Activated naive CD8-positive, alpha-beta T cell treated with anti-CD3 and anti-CD28 coated beads, Interleukin-2, amount 50 U/mL, for 24 hours (primary cell): ENCODE measurements at regions not wholly inside any gene's neighbourhood (a gene's known extent, or its start where the extent isn't known, plus 50 kb on each side); places are given as distances from the start of the nearest gene placed in this dataset.
"Not testable (repeated sequence)": the region's sequence is repeated elsewhere in the genome, so short reads cannot be mapped to it uniquely, and the experiment has no call there.

Experiments used
- ATAC-seq: fragments of 150-1000 bp; cut with Tn5 transposase; one replicate; pipeline ENCODE4 v1.10.0; 2021
- DNase-seq: peaks from one replicate; pipeline ENCODE4 v3.0.0; 2021
- H3K27ac Mint-ChIP-seq: one replicate; pipeline ENCODE4 v1.8.0; 2021; ENCODE audit warnings: mild to moderate bottlenecking, mixed read lengths
- H3K27me3 Mint-ChIP-seq: one replicate; pipeline ENCODE4 v1.8.0; 2021; ENCODE audit warnings: mixed read lengths
- H3K36me3 Mint-ChIP-seq: one replicate; pipeline ENCODE4 v1.8.0; 2021; ENCODE audit warnings: low read depth, mixed read lengths
- H3K4me1 Mint-ChIP-seq: one replicate; pipeline ENCODE4 v1.8.0; 2021; ENCODE audit warnings: mixed read lengths
- H3K4me3 Mint-ChIP-seq: one replicate; pipeline ENCODE4 v1.8.0; 2021; ENCODE audit warnings: mild to moderate bottlenecking, moderate library complexity, mixed read lengths
- H3K9me3 Mint-ChIP-seq: one replicate; pipeline ENCODE4 v1.8.0; 2021; ENCODE audit warnings: mixed read lengths

- H3K27me3 Mint-ChIP-seq, result peaks cover 23% of the 10 kb centered on the region
- H3K27ac Mint-ChIP-seq, result peak overlapping the region; percentile 10
These were observed 169.5 kb upstream of the THBS1 start for GRCh38 chr15:39411102-39411989.

GRCh38 chr15:39413558-39413957 lies 167.3 kb upstream of the THBS1 start:
- DNase-seq (no peak), ATAC-seq (no peak)
- H3K27me3 Mint-ChIP-seq, result peaks cover 30% of the 10 kb centered on the region
- H3K9me3 Mint-ChIP-seq, result peaks cover 5% of the 10 kb centered on the region
- peaks cover 15% of the 10 kb centered on the region for H3K4me1 Mint-ChIP-seq
- H3K27ac Mint-ChIP-seq, result no peak overlapping the region
- H3K4me3 Mint-ChIP-seq, result no peak overlapping the region
- H3K36me3 Mint-ChIP-seq, result peaks cover 4% of the 10 kb centered on the region

More at GRCh38 chr15:39411102-39411989, 169.5 kb upstream of the THBS1 start:
- ATAC-seq (peak; percentile 94), DNase-seq (peak; percentile 6)
- no peak overlapping the region for H3K4me3 Mint-ChIP-seq
- peaks cover 15% of the 10 kb centered on the region for H3K4me1 Mint-ChIP-seq
- H3K9me3 Mint-ChIP-seq, result no peaks in the 10 kb centered on the region
- no peaks in the 10 kb centered on the region for H3K36me3 Mint-ChIP-seq

- no peak for DNase-seq
- H3K36me3 Mint-ChIP-seq, result peaks cover 4% of the 10 kb centered on the region
- no peak overlapping the region for H3K27ac Mint-ChIP-seq
- no peak overlapping the region for H3K4me3 Mint-ChIP-seq
- no peak for ATAC-seq
- peaks cover 15% of the 10 kb centered on the region for H3K4me1 Mint-ChIP-seq
- H3K27me3 Mint-ChIP-seq, result peaks cover 29% of the 10 kb centered on the region
- peaks cover 5% of the 10 kb centered on the region for H3K9me3 Mint-ChIP-seq
These were observed 166.7 kb upstream of the THBS1 start for GRCh38 chr15:39414201-39414600.

- ATAC-seq (no peak), DNase-seq (no peak)
- H3K27ac Mint-ChIP-seq, result no peak overlapping the region
- peaks cover 5% of the 10 kb centered on the region for H3K9me3 Mint-ChIP-seq
- H3K4me3 Mint-ChIP-seq, result no peak overlapping the region
- H3K4me1 Mint-ChIP-seq, result peaks cover 16% of the 10 kb centered on the region
- peaks cover 40% of the 10 kb centered on the region for H3K27me3 Mint-ChIP-seq
- H3K36me3 Mint-ChIP-seq, result peaks cover 4% of the 10 kb centered on the region
These were observed 165.2 kb upstream of the THBS1 start for GRCh38 chr15:39415634-39416033.

GRCh38 chr15:39416258-39416657 lies 164.6 kb upstream of the THBS1 start:
- ATAC-seq (no peak), DNase-seq (no peak)
- H3K9me3 Mint-ChIP-seq, result peaks cover 5% of the 10 kb centered on the region
- H3K4me1 Mint-ChIP-seq, result peaks cover 14% of the 10 kb centered on the region
- peaks cover 40% of the 10 kb centered on the region for H3K27me3 Mint-ChIP-seq
- peaks cover 4% of the 10 kb centered on the region for H3K36me3 Mint-ChIP-seq
- no peak overlapping the region for H3K4me3 Mint-ChIP-seq
- H3K27ac Mint-ChIP-seq, result no peak overlapping the region

GRCh38 chr15:39417366-39418134 lies 163.3 kb upstream of the THBS1 start:
- ATAC-seq, result no peak
- H3K4me3 Mint-ChIP-seq, result no peak overlapping the region
- peaks cover 37% of the 10 kb centered on the region for H3K27me3 Mint-ChIP-seq
- peaks cover 2% of the 10 kb centered on the region for H3K4me1 Mint-ChIP-seq
- peaks cover 5% of the 10 kb centered on the region for H3K9me3 Mint-ChIP-seq
- H3K36me3 Mint-ChIP-seq, result peaks cover 4% of the 10 kb centered on the region
- no peak for DNase-seq
- H3K27ac Mint-ChIP-seq, result no peak overlapping the region

- Mint-ChIP-seq H3K36me3 (peaks cover 4% of the 10 kb centered on the region), H3K27me3 (peaks cover 32% of the 10 kb centered on the region), H3K4me3 (no peak overlapping the region), H3K9me3 (peaks cover 5% of the 10 kb centered on the region), H3K4me1 (peaks cover 2% of the 10 kb centered on the region), H3K27ac (no peak overlapping the region)
- DNase-seq, result no peak
- ATAC-seq, result no peak
These were observed 161.2 kb upstream of the THBS1 start for GRCh38 chr15:39419651-39420050.

GRCh38 chr15:39420123-39420852 lies 160.6 kb upstream of the THBS1 start:
- peaks cover 27% of the 10 kb centered on the region for H3K27me3 Mint-ChIP-seq
- not testable (repeated sequence) for DNase-seq, ATAC-seq, H3K4me1 Mint-ChIP-seq, H3K9me3 Mint-ChIP-seq, H3K27ac Mint-ChIP-seq, H3K4me3 Mint-ChIP-seq, H3K36me3 Mint-ChIP-seq

- ATAC-seq, H3K4me1 Mint-ChIP-seq, H3K4me3 Mint-ChIP-seq, H3K27ac Mint-ChIP-seq, H3K9me3 Mint-ChIP-seq, H3K36me3 Mint-ChIP-seq, DNase-seq: not testable (repeated sequence)
- peaks cover 28% of the 10 kb centered on the region for H3K27me3 Mint-ChIP-seq
These were observed 160.1 kb upstream of the THBS1 start for GRCh38 chr15:39420853-39421192.

GRCh38 chr15:39426552-39427532 lies 154.0 kb upstream of the THBS1 start:
- peaks cover 46% of the 10 kb centered on the region for H3K4me1 Mint-ChIP-seq
- H3K9me3 Mint-ChIP-seq, result no peaks in the 10 kb centered on the region
- ATAC-seq (peak; percentile 97), DNase-seq (peak; percentile 80)
- H3K4me3 Mint-ChIP-seq, result peak overlapping the region; percentile 52
- peak overlapping the region; percentile 73 for H3K27ac Mint-ChIP-seq
- peaks cover 27% of the 10 kb centered on the region for H3K27me3 Mint-ChIP-seq
- no peaks in the 10 kb centered on the region for H3K36me3 Mint-ChIP-seq

GRCh38 chr15:39427705-39428104 lies 153.2 kb upstream of the THBS1 start:
- Mint-ChIP-seq H3K36me3 (no peaks in the 10 kb centered on the region), H3K27me3 (peaks cover 32% of the 10 kb centered on the region), H3K4me3 (no peak overlapping the region), H3K9me3 (no peaks in the 10 kb centered on the region), H3K4me1 (peaks cover 46% of the 10 kb centered on the region), H3K27ac (no peak overlapping the region)
- ATAC-seq, result no peak
- no peak for DNase-seq

- Mint-ChIP-seq H3K36me3 (no peaks in the 10 kb centered on the region), H3K4me3 (no peak overlapping the region), H3K27ac (peak overlapping the region; percentile 43), H3K4me1 (peaks cover 46% of the 10 kb centered on the region), H3K27me3 (peaks cover 40% of the 10 kb centered on the region), H3K9me3 (no peaks in the 10 kb centered on the region)
- no peak for DNase-seq
- ATAC-seq, result peak; percentile 57
These were observed 151.0 kb upstream of the THBS1 start for GRCh38 chr15:39429898-39430357.

GRCh38 chr15:39430389-39430788 lies 150.5 kb upstream of the THBS1 start:
- ATAC-seq (no peak), DNase-seq (no peak)
- H3K4me1 Mint-ChIP-seq, result peaks cover 46% of the 10 kb centered on the region
- H3K27ac Mint-ChIP-seq, result peak overlapping the region; percentile 43
- peaks cover 40% of the 10 kb centered on the region for H3K27me3 Mint-ChIP-seq
- no peaks in the 10 kb centered on the region for H3K9me3 Mint-ChIP-seq
- H3K4me3 Mint-ChIP-seq, result no peak overlapping the region
- no peaks in the 10 kb centered on the region for H3K36me3 Mint-ChIP-seq
